Fibroblast of skin of right biceps (primary cell): ENCODE measurements at regions not wholly inside any gene's neighbourhood (a gene's known extent, or its start where the extent isn't known, plus 50 kb on each side); places are given as distances from the start of the nearest gene placed in this dataset.
A peak's percentile ranks its signal among the peaks of the same experiment; 100 is the strongest.
"Not testable (repeated sequence)": the region's sequence is repeated elsewhere in the genome, so short reads cannot be mapped to it uniquely, and the experiment has no call there.

Source experiments
- DNase-seq: peaks from one replicate; pipeline ENCODE4 v3.0.0-alpha.2; 2013

GRCh38 chr13:46498650-46499049, 54.3 kb upstream of the LRCH1 start:
- DNase-seq, result no peak

GRCh38 chr13:46496086-46496485, 56.9 kb upstream of the LRCH1 start:
- DNase-seq, result no peak

GRCh38 chr13:46495651-46496050, 57.3 kb upstream of the LRCH1 start:
- peak; percentile 40 for DNase-seq

GRCh38 chr13:46495066-46495465, 57.9 kb upstream of the LRCH1 start:
- no peak for DNase-seq

- peak; percentile 56 for DNase-seq
Observed at GRCh38 chr13:46492946-46493345, 60.0 kb upstream of the LRCH1 start.

- no peak for DNase-seq
Observed at GRCh38 chr13:46491641-46492040, 61.3 kb upstream of the LRCH1 start.

DNA sequence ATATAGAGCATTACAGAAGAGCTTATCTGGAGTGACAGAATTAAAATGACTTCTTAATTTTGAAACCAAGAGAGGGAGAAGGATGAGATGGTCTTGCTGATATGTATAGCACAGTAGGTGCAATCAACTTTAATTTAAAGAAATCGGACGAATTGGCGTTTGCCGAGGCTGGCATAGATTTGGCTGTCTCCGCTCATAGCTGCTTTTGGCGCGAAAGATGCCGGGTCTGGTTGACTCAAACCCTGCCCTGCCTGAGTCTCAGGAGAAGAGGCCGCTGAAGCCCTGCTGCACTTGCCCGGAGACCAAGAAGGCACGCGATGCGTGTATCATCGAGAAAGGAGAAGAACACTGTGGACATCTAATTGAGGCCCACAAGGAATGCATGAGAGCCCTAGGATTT, 62.3 kb upstream of the LRCH1 start:
- not testable (repeated sequence) for DNase-seq

DNA sequence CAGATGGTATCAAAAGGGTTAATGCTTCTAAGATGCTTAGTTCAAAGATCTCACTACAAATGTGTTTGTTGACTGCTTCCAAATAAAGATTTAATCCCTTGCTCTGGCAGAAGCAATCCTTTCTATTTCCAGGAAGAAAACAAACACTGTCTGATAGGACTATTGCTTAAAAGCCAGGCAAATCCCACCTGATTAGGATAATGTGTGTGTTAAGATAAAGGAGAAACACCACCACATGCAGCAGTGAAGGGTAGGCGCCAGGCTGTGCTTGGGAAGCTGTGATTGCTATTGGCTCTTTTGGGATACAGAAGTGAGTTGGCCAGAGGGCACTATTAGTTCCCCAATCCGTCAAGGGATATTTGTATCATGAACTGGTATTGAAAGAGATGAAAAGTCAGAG, 62.8 kb upstream of the LRCH1 start:
- no peak for DNase-seq

DNA sequence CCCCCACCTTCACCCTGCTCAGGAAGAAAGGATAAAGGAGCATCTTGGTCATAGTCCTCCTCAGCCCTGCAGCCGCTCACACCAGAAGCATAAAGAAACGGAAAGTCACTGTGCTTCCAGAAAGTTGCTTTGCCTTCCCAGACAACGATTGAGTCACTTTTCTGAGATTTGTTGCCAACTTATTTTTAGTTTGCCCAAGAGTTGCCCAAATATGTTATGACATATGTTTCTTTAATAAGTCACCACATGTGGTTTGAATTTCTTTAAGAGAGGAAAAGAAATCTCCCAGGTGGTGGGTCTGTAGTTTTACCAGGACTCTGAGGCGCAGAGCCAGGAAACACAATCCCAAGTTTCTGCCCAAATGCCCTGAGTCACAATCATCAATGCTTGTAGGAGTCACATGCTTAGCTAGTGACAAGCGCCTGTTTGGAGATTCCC, 63.4 kb upstream of the LRCH1 start:
- peak; percentile 94 for DNase-seq

DNA sequence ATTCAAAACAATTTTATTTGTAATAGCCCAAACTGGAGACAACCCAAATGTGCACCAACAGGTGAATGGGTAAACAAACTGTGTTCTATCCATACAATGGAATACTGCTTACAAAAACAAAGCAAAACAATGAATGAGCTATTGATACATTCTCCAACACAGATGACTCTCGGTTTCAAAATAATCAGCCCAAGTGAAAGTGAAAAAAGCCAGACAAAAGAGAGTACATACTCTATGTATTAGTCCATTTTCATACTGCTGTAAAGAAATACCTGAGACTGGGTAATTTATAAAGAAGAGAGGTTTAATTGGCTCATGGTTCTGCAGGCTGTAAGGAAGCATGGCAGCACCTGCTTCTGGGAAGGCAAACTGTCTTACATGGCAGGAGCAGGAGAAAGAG, 65.2 kb upstream of the LRCH1 start:
- no peak for DNase-seq

GRCh38 chr13:46486270-46486669, 66.7 kb upstream of the LRCH1 start:
- DNase-seq, result no peak

GRCh38 chr13:46484561-46484960, 68.4 kb upstream of the LRCH1 start:
- no peak for DNase-seq

DNA sequence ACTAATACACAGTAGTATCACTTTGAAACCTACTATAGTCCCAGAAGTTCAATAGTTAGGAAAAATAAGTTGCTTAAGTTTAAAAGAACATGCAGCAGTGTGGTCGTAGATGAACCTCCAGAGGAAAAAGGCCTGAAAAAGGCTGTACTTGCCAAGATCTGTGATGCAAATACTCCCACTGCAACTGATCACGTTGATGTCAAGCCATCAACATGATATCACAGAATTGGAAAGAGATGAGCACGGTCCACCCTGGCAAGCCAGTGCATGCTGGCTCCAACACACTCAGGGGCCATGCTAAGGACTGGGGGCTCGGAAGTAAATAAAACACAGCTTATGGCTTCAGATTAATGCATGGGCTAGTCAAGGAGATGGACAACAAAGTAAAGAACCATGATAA, 71.8 kb upstream of the LRCH1 start:
- DNase-seq, result no peak

GRCh38 chr13:46480131-46480530, 72.8 kb upstream of the LRCH1 start:
- no peak for DNase-seq

DNA sequence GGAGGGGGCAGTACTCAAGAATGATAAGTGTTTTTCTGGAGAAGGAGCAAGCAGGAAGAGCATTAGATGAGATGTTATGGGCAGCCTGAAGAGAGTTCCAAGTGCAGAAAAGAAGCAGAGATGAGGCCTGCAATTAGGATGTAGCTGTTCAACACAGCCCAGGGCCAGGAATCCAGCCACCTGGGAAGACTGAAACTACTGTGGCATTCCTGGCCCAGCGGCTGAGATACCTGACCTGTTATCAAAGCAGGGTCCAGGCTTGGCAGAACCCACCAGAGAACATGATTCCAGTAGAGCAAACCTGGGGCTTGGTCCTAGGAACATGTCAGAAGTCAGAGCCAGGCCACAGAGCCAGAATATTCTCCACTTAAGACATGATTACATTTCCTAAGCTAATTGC, 73.3 kb upstream of the LRCH1 start:
- no peak for DNase-seq

GRCh38 chr13:46479283-46479682, 73.7 kb upstream of the LRCH1 start:
- no peak for DNase-seq

DNA sequence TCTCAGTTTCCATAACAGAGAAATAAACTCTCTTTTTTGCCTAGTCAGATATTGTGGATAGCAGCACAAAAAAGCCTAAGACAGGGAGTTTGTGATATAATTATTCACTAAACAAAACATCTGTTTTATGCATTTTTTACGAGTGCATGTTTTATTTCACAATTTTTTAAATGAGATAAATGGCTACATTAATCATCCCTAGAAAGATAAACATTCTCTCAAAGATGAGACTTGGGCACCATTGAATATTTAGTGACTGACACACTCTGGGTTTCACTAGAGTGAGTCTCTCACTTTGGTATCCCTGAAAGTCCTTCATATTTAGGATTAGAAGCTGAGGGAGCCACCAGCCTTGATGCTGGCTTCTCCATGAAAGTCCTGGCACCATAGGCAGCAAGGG, 74.3 kb upstream of the LRCH1 start:
- peak; percentile 18 for DNase-seq

DNA sequence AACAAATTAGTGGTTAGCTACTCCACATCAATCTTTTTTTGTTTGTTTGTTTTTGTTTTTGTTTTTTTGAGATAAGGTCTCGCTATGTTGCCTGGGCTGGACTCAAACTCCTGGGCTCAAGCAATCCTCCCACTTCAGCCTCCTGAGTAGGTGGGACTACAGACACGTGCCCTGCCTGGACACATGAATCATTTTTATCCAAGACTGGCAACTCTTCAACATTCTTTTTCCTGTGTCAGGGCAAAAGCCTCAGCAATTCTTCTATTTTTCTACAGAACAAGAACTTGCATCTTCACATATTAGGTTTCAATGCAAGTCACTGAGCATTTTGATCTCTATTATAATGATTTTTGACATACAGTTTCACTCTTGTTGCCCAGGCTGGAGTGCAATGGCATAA, 76.8 kb upstream of the LRCH1 start:
- peak; percentile 23 for DNase-seq

GRCh38 chr13:46475541-46475991, 77.4 kb upstream of the LRCH1 start:
- peak; percentile 40 for DNase-seq

DNA sequence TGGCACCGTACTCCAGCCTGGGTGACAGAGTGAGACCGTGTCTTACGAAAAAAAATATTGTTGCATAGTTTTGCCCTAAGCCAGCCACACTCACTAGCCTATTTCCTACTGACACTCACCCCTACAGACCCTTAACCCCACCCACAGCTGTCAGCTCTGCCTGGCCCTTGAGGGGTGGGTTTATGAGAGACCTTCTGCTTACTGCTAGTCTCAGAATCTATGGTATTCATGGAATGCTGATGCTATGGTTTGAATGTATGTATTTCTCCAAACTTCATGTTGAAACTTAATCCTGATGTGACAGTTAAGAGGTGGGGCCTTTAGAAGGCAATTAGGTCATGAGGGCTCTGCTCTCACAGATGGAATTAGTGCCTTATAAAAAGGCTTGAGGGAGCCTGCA, 79.2 kb upstream of the LRCH1 start:
- peak; percentile 41 for DNase-seq

GRCh38 chr13:46472384-46472783, 80.6 kb upstream of the LRCH1 start:
- DNase-seq, result no peak

DNA sequence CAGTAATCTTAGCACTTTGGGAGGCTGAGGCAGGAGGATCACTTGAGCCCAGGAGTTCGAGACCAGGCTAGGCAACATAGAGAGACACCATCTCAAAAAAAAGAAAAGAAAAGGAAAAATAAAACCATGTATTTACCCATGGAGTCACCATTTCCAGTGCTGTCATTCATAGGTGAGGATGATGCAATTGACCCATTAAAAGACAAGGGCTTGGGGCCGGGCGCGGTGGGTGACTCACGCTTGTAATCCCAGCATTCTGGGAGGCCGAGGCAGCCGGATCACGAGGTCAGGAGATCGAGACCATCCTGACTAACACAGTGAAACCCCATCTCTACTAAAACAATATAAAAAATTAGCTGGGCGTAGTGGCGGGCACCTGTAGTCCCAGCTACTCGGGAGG, 82.6 kb upstream of the RUBCNL start:
- peak; percentile 14 for DNase-seq

- peak; percentile 83 for DNase-seq
Observed at GRCh38 chr13:46468570-46469463, 81.8 kb upstream of the RUBCNL start.

DNA sequence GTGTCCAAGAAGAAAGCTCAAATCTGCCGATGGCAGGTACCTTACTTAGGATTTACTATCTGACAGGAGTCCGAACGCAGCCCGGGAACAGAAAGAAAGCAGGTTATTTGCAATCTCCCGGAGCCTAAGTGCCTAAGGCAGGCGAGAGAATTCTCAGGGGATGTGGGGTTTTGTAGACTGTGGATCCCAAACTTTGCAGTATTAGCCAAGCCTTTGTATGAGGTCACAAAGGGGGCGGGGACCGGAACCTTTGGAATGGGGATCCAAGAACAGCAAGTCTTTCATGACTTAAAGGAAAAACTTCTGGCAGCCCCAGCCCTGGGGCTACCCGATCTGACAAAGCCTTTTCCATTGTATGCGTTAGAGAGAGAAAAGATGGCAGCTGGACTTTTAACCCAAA, 80.6 kb upstream of the RUBCNL start:
- DNase-seq, result peak; percentile 23

DNA sequence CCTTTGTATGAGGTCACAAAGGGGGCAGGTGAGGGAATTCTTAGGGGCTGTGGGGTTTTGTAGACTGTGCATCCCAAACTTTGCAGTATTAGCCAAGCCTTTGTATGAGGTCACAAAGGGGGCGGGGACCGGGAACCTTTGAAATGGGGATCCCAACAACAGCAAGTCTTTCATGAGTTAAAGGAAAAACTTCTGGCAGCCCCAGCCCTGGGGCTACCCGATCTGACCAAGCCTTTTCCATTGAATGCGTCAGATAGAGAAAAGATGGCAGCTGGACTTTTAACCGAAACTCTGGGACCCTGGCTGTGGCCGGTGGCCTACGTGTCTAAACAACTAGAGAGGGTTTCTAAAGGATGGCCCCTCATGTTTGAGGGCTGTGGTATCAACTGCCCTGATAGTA, 79.0 kb upstream of the RUBCNL start:
- DNase-seq, result not testable (repeated sequence)
